H1 (cell line): ENCODE measurements at regions not wholly inside any gene's neighbourhood (a gene's known extent, or its start where the extent isn't known, plus 50 kb on each side); places are given as distances from the start of the nearest gene placed in this dataset.

ENCODE experiments used
- CTCF ChIA-PET: fragments of 300-600 bp; sonication (Branson Sonifier 250); formaldehyde crosslinking; loops from one replicate; lab custom pipeline; 2021; ENCODE audit not compliant: partially characterized antibody; lab: Charles Lee
- POLR2A ChIA-PET: fragments of 300-600 bp; sonication (Branson Sonifier 250); formaldehyde crosslinking; loops from one replicate; lab custom pipeline; 2021; ENCODE audit warnings: inconsistent platforms; ENCODE audit not compliant: partially characterized antibody; lab: Charles Lee
- DNase-seq, 2 experiments: peaks; one replicate each; pipeline versions ENCODE4 v3.0.0 to v3.0.0-alpha.2; 2010 to 2022; ENCODE audit warnings: low spot score in 2 of 2, low read depth in 1 of 2, mixed read lengths in 1 of 2
- FAIRE-seq: peaks from 2 replicates; lab custom pipeline; 2011; peaks lifted over from hg19 to GRCh38; lab: Jason Lieb, UNC
- H2AFZ ChIP-seq: 2 replicates; pipeline ENCODE4 v1.8.1; 2012; ENCODE audit warnings: low read length, inconsistent platforms
- H2AK5ac ChIP-seq: 2 replicates; pipeline ENCODE4 v1.6.1; 2013; ENCODE audit warnings: low read depth, low read length
- H2BK120ac ChIP-seq: replicated peaks from 2 replicates; pipeline ENCODE3; 2013; ENCODE audit warnings: low read depth, low read length, inconsistent platforms
- H2BK12ac ChIP-seq: 2 replicates; pipeline ENCODE4 v1.6.1; 2013; ENCODE audit warnings: low read depth, low read length
- H2BK15ac ChIP-seq: 2 replicates; pipeline ENCODE4 v1.6.1; 2013; ENCODE audit warnings: low read length
- H2BK20ac ChIP-seq: 2 replicates; pipeline ENCODE4 v1.6.1; 2013; ENCODE audit warnings: low read length
- H2BK5ac ChIP-seq: 2 replicates; pipeline ENCODE4 v1.6.1; 2013; ENCODE audit warnings: low read depth, low read length
- H3K14ac ChIP-seq: 2 replicates; pipeline ENCODE4 v1.6.1; 2013; ENCODE audit warnings: inconsistent platforms; ENCODE audit not compliant: insufficient read length
- H3K18ac ChIP-seq: 2 replicates; pipeline ENCODE4 v1.6.1; 2013; ENCODE audit warnings: low read length; ENCODE audit errors: extremely low read depth
- H3K23ac ChIP-seq: 2 replicates; pipeline ENCODE4 v1.6.1; 2013; ENCODE audit warnings: inconsistent platforms; ENCODE audit not compliant: insufficient read length
- H3K23me2 ChIP-seq: 2 replicates; pipeline ENCODE4 v1.6.1; 2013; ENCODE audit warnings: low read depth, low read length
- H3K27ac ChIP-seq: 2 replicates; pipeline ENCODE4 v1.6.1; 2011; ENCODE audit warnings: low read depth, low read length, inconsistent platforms
- H3K27me3 ChIP-seq, 4 experiments: replicated peaks in 1 of 4; 1 replicate in 1 of 4; 2 replicates in 3 of 4; pipeline versions ENCODE4 v1.6.1 to v1.8.1; 2011 to 2013; ENCODE audit warnings: low read length in 3 of 4, mild to moderate bottlenecking in 3 of 4, inconsistent platforms in 2 of 4, mixed read lengths in 2 of 4, moderate library complexity in 1 of 4; ENCODE audit not compliant: control insufficient read depth in 3 of 4, insufficient read depth in 3 of 4; ENCODE audit errors: extremely low read depth in 1 of 4
- H3K36me3 ChIP-seq, 4 experiments: 2 replicates each; pipeline versions ENCODE4 v1.6.1 to v1.8.1; 2011 to 2013; ENCODE audit warnings: mild to moderate bottlenecking in 4 of 4, low read length in 3 of 4, moderate library complexity in 2 of 4, control low read depth in 1 of 4, inconsistent platforms in 1 of 4; ENCODE audit not compliant: insufficient read depth in 4 of 4, control insufficient read depth in 2 of 4
- H3K4ac ChIP-seq: replicated peaks from 2 replicates; pipeline ENCODE3; 2013; ENCODE audit warnings: low read length, low read depth, mixed read lengths, inconsistent platforms; ENCODE audit not compliant: insufficient read length
- H3K4me1 ChIP-seq, 4 experiments: replicated peaks in 1 of 4; 1 replicate in 1 of 4; 2 replicates in 3 of 4; pipeline versions ENCODE4 v1.6.1 to v1.8.1; 2011 to 2013; ENCODE audit warnings: low read length in 3 of 4, inconsistent platforms in 2 of 4, mixed read lengths in 1 of 4; ENCODE audit not compliant: insufficient read depth in 4 of 4, control insufficient read depth in 3 of 4
- H3K4me2 ChIP-seq, 2 experiments: 2 replicates each; pipeline versions ENCODE4 v1.6.1 to v1.8.1; 2011 to 2013; ENCODE audit warnings: low read depth in 2 of 2, low read length in 2 of 2, control low read depth in 1 of 2, inconsistent platforms in 1 of 2, mild to moderate bottlenecking in 1 of 2; ENCODE audit not compliant: insufficient read depth in 1 of 2
- H3K4me3 ChIP-seq, 4 experiments: fragments of 200-600, 300-600 bp in 1 of 4; sonication (generic), shearing (Covaris generic), sonication (Bioruptor Twin) in 1 of 4; 2 replicates each; pipeline versions ENCODE4 v1.5.1 to v1.8.1; 2011 to 2016; ENCODE audit warnings: low read length in 4 of 4, low read depth in 3 of 4, control low read depth in 2 of 4, inconsistent platforms in 2 of 4, mild to moderate bottlenecking in 2 of 4, mixed read lengths in 1 of 4, moderate library complexity in 1 of 4; ENCODE audit not compliant: insufficient read depth in 2 of 4; ENCODE audit errors: extremely low read depth in 1 of 4
- H3K56ac ChIP-seq: replicated peaks from 2 replicates; pipeline ENCODE3; 2013; ENCODE audit warnings: low read depth, mild to moderate bottlenecking, mixed read lengths, low read length, inconsistent platforms; ENCODE audit not compliant: insufficient read length
- H3K79me1 ChIP-seq: 2 replicates; pipeline ENCODE4 v1.6.1; 2013; ENCODE audit warnings: low read depth, low read length, control low read depth
- H3K79me2 ChIP-seq, 2 experiments: 2 replicates each; pipeline versions ENCODE4 v1.6.1 to v1.8.1; 2012 to 2013; ENCODE audit warnings: low read length in 2 of 2, mild to moderate bottlenecking in 2 of 2, inconsistent platforms in 1 of 2; ENCODE audit not compliant: insufficient read depth in 2 of 2, control insufficient read depth in 1 of 2
- H3K9ac ChIP-seq, 4 experiments: replicated peaks in 1 of 4; 1 replicate in 1 of 4; 2 replicates in 3 of 4; pipeline versions ENCODE4 v1.6.1 to v1.8.1; 2011 to 2013; ENCODE audit warnings: low read depth in 3 of 4, low read length in 3 of 4, control low read depth in 2 of 4, mild to moderate bottlenecking in 2 of 4, moderate library complexity in 2 of 4, inconsistent platforms in 1 of 4; ENCODE audit errors: extremely low read depth in 1 of 4
- H3K9me3 ChIP-seq, 2 experiments: 2 replicates each; pipeline versions ENCODE4 v1.6.1 to v1.8.1; 2012 to 2013; ENCODE audit warnings: mild to moderate bottlenecking in 2 of 2, moderate library complexity in 2 of 2, control low read depth in 1 of 2, inconsistent platforms in 1 of 2, low read depth in 1 of 2, low read length in 1 of 2, mixed read lengths in 1 of 2; ENCODE audit not compliant: insufficient read depth in 2 of 2
- H4K20me1 ChIP-seq, 2 experiments: replicated peaks in 1 of 2; 2 replicates each; pipeline versions ENCODE3 to v1.8.1; 2011 to 2013; ENCODE audit warnings: inconsistent platforms in 2 of 2, low read length in 2 of 2, mild to moderate bottlenecking in 1 of 2; ENCODE audit not compliant: insufficient read depth in 2 of 2, control insufficient read depth in 1 of 2
- H4K5ac ChIP-seq: 2 replicates; pipeline ENCODE4 v1.6.1; 2013; ENCODE audit warnings: low read length, low read depth, mixed read lengths, inconsistent platforms; ENCODE audit not compliant: insufficient read length
- H4K8ac ChIP-seq: 2 replicates; pipeline ENCODE4 v1.8.0; 2013; ENCODE audit warnings: mild to moderate bottlenecking, moderate library complexity, low read length, inconsistent platforms; ENCODE audit not compliant: insufficient read depth; ENCODE audit errors: extremely low read depth
- H4K91ac ChIP-seq: replicated peaks from 2 replicates; pipeline ENCODE3; 2013; ENCODE audit warnings: low read length, mixed read lengths, inconsistent platforms; ENCODE audit not compliant: insufficient read length
- BCL11A ChIP-seq, 2 experiments: IDR thresholded peaks; one replicate each; pipeline ENCODE4 v1.6.1; 2011; ENCODE audit warnings: low read depth in 2 of 2, low read length in 2 of 2, mild to moderate bottlenecking in 2 of 2
- CBX5 ChIP-seq: fragments of 300-800, 300-1000 bp; sonication (generic); IDR thresholded peaks from 2 replicates; pipeline ENCODE4 v1.7.1; 2016; ENCODE audit warnings: antibody characterized with exemption, low read length, low read depth
- CBX8 ChIP-seq: fragments of 300-800, 300-1000 bp; sonication (generic); IDR thresholded peaks from 2 replicates; pipeline ENCODE4 v1.7.1; 2016; ENCODE audit warnings: low read depth, low read length, borderline replicate concordance
- EGR1 ChIP-seq: IDR thresholded peaks from 2 replicates; pipeline ENCODE4 v1.6.1; 2011; ENCODE audit warnings: low read depth, low read length, borderline replicate concordance
- GABPA ChIP-seq: IDR thresholded peaks from 2 replicates; pipeline ENCODE4 v1.6.1; 2011; ENCODE audit warnings: mild to moderate bottlenecking, low read length, moderate library complexity, borderline replicate concordance; ENCODE audit not compliant: insufficient read depth
- KDM1A ChIP-seq: fragments of 200-600, 300-600 bp; sonication (generic); IDR thresholded peaks from 2 replicates; pipeline ENCODE4 v1.7.1; 2016; ENCODE audit warnings: mild to moderate bottlenecking, low read length, borderline replicate concordance
- POLR2AphosphoS5 ChIP-seq: IDR thresholded peaks from 2 replicates; pipeline ENCODE4 v1.6.1; 2011; ENCODE audit warnings: low read depth, low read length
- POU5F1 ChIP-seq: IDR thresholded peaks from 2 replicates; pipeline ENCODE4 v1.6.1; 2011; ENCODE audit warnings: low read depth, mild to moderate bottlenecking, low read length, moderate library complexity
- RBBP5 ChIP-seq: IDR thresholded peaks from 2 replicates; pipeline ENCODE4 v1.7.1; 2012; ENCODE audit warnings: low read depth, mild to moderate bottlenecking, inconsistent platforms, low read length, moderate library complexity, borderline replicate concordance
- RXRA ChIP-seq: IDR thresholded peaks from 2 replicates; pipeline ENCODE4 v1.6.1; 2011; ENCODE audit warnings: low read depth, mild to moderate bottlenecking, low read length, moderate library complexity; ENCODE audit not compliant: insufficient read depth
- SIX5 ChIP-seq: IDR thresholded peaks from 2 replicates; pipeline ENCODE4 v1.6.1; 2011; ENCODE audit warnings: mild to moderate bottlenecking, low read depth, low read length
- TBP ChIP-seq: IDR thresholded peaks from 2 replicates; pipeline ENCODE4 v1.6.1; 2011; ENCODE audit warnings: low read depth, low read length, improper control_type of control experiment
- TEAD4 ChIP-seq: IDR thresholded peaks from 2 replicates; pipeline ENCODE4 v1.6.1; 2012; ENCODE audit warnings: low read depth, low read length, inconsistent platforms, mixed read lengths
- USF2 ChIP-seq: IDR thresholded peaks from 2 replicates; pipeline ENCODE4 v1.6.1; 2011; ENCODE audit warnings: low read length, improper control_type of control experiment
- WGBS, 2 experiments: shearing (Covaris generic) in 1 of 2; methylation state at CpG; one replicate each; pipeline versions ENCODE4 v1.1.6 to v1.1.7; 2013 to 2015; ENCODE audit warnings: low lambda C conversion rate in 2 of 2, mixed read lengths in 2 of 2, inconsistent platforms in 1 of 2, low coverage in 1 of 2, missing lambda C conversion rate in 1 of 2; ENCODE audit not compliant: insufficient replicate concordance in 2 of 2, insufficient coverage in 1 of 2, insufficient read length in 1 of 2; ENCODE audit errors: extremely low coverage in 1 of 2, missing lambda C conversion rate in 1 of 2; 5-methylcytosine and 5-hydroxymethylcytosine counted together

GRCh38 chr16:76164970-76165558 is 112.1 kb upstream of the CNTNAP4 start:
- Histone ChIP-seq H3K18ac (no peak overlapping the region), H2BK12ac (no peak overlapping the region), H3K79me2 (no peaks in the 10 kb centered on the region), H2AK5ac (no peak overlapping the region), H3K4ac (no peak overlapping the region), H3K27me3 (no peaks in the 10 kb centered on the region), H3K9ac (no peak overlapping the region), H3K4me3 (no peak overlapping the region), H3K4me1 (no peaks in the 10 kb centered on the region), H3K36me3 (no peaks in the 10 kb centered on the region), H3K4me2 (no peak overlapping the region), H3K14ac (no peak overlapping the region), H4K20me1 (no peaks in the 10 kb centered on the region), H3K23ac (no peak overlapping the region), H2AFZ (no peak overlapping the region), H3K23me2 (no peaks in the 10 kb centered on the region), H3K56ac (no peak overlapping the region), H3K79me1 (no peaks in the 10 kb centered on the region), H2BK5ac (no peak overlapping the region), H4K91ac (no peak overlapping the region), H3K9me3 (no peaks in the 10 kb centered on the region), H2BK120ac (no peak overlapping the region), H4K8ac (no peak overlapping the region), H3K27ac (no peak overlapping the region), H4K5ac (no peak overlapping the region), H2BK15ac (no peak overlapping the region), H2BK20ac (no peak overlapping the region)
- POLR2A ChIA-PET, result no interaction called here
- WGBS, 2 experiments, result 97% methylated on average over 2 of the region's 2 CpGs; no CpG with 5 or more reads in 1 of the 2 experiments
- FAIRE-seq, result no peak
- DNase-seq, result no peak
- CTCF ChIA-PET, result no interaction called here
- TF ChIP-seq POU5F1, result no peak
- no peak for TF ChIP-seq POLR2AphosphoS5
- no peak for TF ChIP-seq CBX8
- TF ChIP-seq USF2, result no peak
- TF ChIP-seq RXRA, result no peak
- no peak for TF ChIP-seq SIX5
- TF ChIP-seq CBX5, result no peak
- TF ChIP-seq GABPA, result no peak
- no peak for TF ChIP-seq EGR1
- TF ChIP-seq TBP, result no peak
- no peak for TF ChIP-seq RBBP5
- no peak for TF ChIP-seq KDM1A
- TF ChIP-seq TEAD4, result no peak
- TF ChIP-seq BCL11A (IDR thresholded peaks at IDR 0.05; ENCODE audit: low read depth in 2 of 2, low read length in 2 of 2), result no peak
